OCI-LY1 (cell line): ENCODE measurements at regions not wholly inside any gene's neighbourhood (a gene's known extent, or its start where the extent isn't known, plus 50 kb on each side); places are given as distances from the start of the nearest gene placed in this dataset.

ENCODE experiments used
- EZH2 ChIP-seq: fragments of 200-600 bp; sonication (generic), shearing (Covaris generic); IDR thresholded peaks from 2 replicates; pipeline ENCODE4 v1.8.0; 2017; ENCODE audit warnings: borderline replicate concordance, mixed run types, mild to moderate bottlenecking, antibody characterized with exemption, low read length, moderate library complexity, mixed read lengths
- TF ChIP-seq, protein P1 (sequence below): fragments of 200-600 bp; sonication (generic), shearing (Covaris generic); IDR thresholded peaks from 2 replicates; pipeline ENCODE4 v1.5.1; 2017; ENCODE audit warnings: mild to moderate bottlenecking, antibody characterized with exemption, low read length, moderate library complexity, mixed read lengths

DNA sequence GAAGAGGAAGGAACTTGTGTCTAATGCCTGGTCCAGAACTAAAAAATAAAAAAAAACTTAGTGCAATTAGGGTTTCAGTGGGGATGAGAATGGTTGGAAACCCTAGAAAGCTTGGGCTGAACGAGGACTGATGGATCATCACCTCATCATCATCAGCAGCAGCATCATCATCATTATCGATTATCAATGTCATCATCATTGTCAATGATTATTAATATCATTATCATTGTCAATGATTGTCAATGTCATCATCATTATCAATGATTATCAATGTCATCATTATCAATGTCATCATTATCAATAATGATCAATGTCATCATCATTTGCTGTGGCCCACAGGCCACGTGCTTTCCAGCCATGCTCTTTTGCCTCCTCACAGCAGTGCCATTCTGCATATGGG, 952.0 kb upstream of the ZNF722 start:
- TF ChIP-seq, protein P1, sequence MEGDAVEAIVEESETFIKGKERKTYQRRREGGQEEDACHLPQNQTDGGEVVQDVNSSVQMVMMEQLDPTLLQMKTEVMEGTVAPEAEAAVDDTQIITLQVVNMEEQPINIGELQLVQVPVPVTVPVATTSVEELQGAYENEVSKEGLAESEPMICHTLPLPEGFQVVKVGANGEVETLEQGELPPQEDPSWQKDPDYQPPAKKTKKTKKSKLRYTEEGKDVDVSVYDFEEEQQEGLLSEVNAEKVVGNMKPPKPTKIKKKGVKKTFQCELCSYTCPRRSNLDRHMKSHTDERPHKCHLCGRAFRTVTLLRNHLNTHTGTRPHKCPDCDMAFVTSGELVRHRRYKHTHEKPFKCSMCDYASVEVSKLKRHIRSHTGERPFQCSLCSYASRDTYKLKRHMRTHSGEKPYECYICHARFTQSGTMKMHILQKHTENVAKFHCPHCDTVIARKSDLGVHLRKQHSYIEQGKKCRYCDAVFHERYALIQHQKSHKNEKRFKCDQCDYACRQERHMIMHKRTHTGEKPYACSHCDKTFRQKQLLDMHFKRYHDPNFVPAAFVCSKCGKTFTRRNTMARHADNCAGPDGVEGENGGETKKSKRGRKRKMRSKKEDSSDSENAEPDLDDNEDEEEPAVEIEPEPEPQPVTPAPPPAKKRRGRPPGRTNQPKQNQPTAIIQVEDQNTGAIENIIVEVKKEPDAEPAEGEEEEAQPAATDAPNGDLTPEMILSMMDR = no peak
- no peak for TF ChIP-seq EZH2
